ENCODE measurements at regions not wholly inside any gene's neighbourhood (a gene's known extent, or its start where the extent isn't known, plus 50 kb on each side); places are given as distances from the start of the nearest gene placed in this dataset.
"Not testable (repeated sequence)": the region's sequence is repeated elsewhere in the genome, so short reads cannot be mapped to it uniquely, and the experiment has no call there.

DNA sequence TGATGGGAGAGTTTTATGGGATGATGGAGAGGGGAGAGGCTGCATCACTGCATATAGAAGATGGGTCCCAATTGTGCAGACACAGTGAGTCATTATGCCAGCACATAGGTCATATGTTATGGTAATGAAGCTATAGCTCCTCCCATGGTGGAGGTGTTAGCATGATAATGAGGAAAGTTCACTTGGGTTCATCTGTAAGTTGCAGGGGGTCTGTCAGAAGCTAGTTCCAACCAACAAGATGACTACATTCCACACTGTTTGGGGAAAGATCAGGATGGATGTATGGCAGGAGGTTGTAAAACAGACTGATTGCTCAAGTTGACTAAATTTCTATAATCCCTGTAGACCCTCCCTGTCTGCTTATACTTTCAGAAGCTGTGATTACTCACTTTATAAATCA lies 561.3 kb downstream of the C12orf50 start:
- H3K4me3 Mint-ChIP-seq, result no peak overlapping the region
- H3K9me3 Mint-ChIP-seq, result no peaks in the 10 kb centered on the region
- H3K36me3 Mint-ChIP-seq, result no peaks in the 10 kb centered on the region
- no peaks in the 10 kb centered on the region for H3K27me3 Mint-ChIP-seq
- no peak overlapping the region for H3K27ac Mint-ChIP-seq
- ATAC-seq (ENCODE audit: low read depth), result no peak
- no peaks in the 10 kb centered on the region for H3K4me1 Mint-ChIP-seq
- DNase-seq (ENCODE audit: low spot score in 2 of 2), result no peak

- H3K36me3 Mint-ChIP-seq, result no peaks in the 10 kb centered on the region
- DNase-seq (ENCODE audit: low spot score in 2 of 2) (no peak), ATAC-seq (ENCODE audit: low read depth) (no peak)
- no peak overlapping the region for H3K4me3 Mint-ChIP-seq
- no peaks in the 10 kb centered on the region for H3K27me3 Mint-ChIP-seq
- H3K4me1 Mint-ChIP-seq, result no peaks in the 10 kb centered on the region
- H3K27ac Mint-ChIP-seq, result no peak overlapping the region
- H3K9me3 Mint-ChIP-seq, result no peaks in the 10 kb centered on the region
These were observed 564.6 kb downstream of the C12orf50 start for GRCh38 chr12:87464565-87464964.

- H3K4me1 Mint-ChIP-seq, result no peaks in the 10 kb centered on the region
- no peaks in the 10 kb centered on the region for H3K27me3 Mint-ChIP-seq
- no peaks in the 10 kb centered on the region for H3K36me3 Mint-ChIP-seq
- no peak for ATAC-seq (ENCODE audit: low read depth)
- H3K4me3 Mint-ChIP-seq, result no peak overlapping the region
- no peak for DNase-seq (ENCODE audit: low spot score in 2 of 2)
- no peaks in the 10 kb centered on the region for H3K9me3 Mint-ChIP-seq
- no peak overlapping the region for H3K27ac Mint-ChIP-seq
These were observed 585.2 kb downstream of the C12orf50 start for GRCh38 chr12:87444039-87444438.

DNA sequence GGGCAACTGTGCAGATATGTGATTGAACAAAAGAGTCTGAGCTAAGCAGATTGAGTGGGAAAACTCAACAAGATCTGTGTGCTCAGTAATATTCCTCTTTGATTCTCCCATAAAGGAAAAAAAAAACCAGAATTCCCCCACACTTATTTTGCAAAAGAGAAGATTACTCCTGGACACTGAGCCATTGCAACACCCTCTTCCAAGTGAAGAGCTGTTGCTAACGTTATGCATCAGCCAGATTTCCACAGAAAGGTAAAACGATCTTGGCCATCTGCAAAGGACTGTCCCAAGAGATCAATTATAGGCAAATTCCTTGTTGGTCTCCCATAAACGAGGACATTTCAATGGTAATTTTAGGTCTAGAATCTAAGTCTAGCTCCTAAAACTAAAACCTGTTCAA lies 587.7 kb downstream of the C12orf50 start:
- ATAC-seq (ENCODE audit: low read depth), result no peak
- peaks cover 2% of the 10 kb centered on the region for H3K9me3 Mint-ChIP-seq
- H3K27ac Mint-ChIP-seq, result no peak overlapping the region
- no peaks in the 10 kb centered on the region for H3K36me3 Mint-ChIP-seq
- no peaks in the 10 kb centered on the region for H3K27me3 Mint-ChIP-seq
- no peaks in the 10 kb centered on the region for H3K4me1 Mint-ChIP-seq
- H3K4me3 Mint-ChIP-seq, result no peak overlapping the region
- DNase-seq (ENCODE audit: low spot score in 2 of 2), result no peak

GRCh38 chr12:87439990-87440827 lies 589.0 kb downstream of the C12orf50 start:
- no peak for ATAC-seq (ENCODE audit: low read depth)
- Mint-ChIP-seq H3K27ac (no peak overlapping the region), H3K4me1 (no peaks in the 10 kb centered on the region), H3K36me3 (no peaks in the 10 kb centered on the region), H3K4me3 (no peak overlapping the region), H3K27me3 (no peaks in the 10 kb centered on the region), H3K9me3 (peaks cover 2% of the 10 kb centered on the region)
- DNase-seq (ENCODE audit: low spot score in 2 of 2), result no peak

- H3K4me1 Mint-ChIP-seq, result no peaks in the 10 kb centered on the region
- H3K9me3 Mint-ChIP-seq, result peaks cover 11% of the 10 kb centered on the region
- ATAC-seq (ENCODE audit: low read depth), result no peak
- no peak for DNase-seq (ENCODE audit: low spot score in 2 of 2)
- H3K4me3 Mint-ChIP-seq, result no peak overlapping the region
- no peak overlapping the region for H3K27ac Mint-ChIP-seq
- H3K27me3 Mint-ChIP-seq, result no peaks in the 10 kb centered on the region
- peaks cover 3% of the 10 kb centered on the region for H3K36me3 Mint-ChIP-seq
These were observed 598.8 kb downstream of the C12orf50 start for GRCh38 chr12:87430444-87430843.

GRCh38 chr12:87428701-87429277 lies 600.4 kb downstream of the C12orf50 start:
- ATAC-seq (ENCODE audit: low read depth), result no peak
- DNase-seq (ENCODE audit: low spot score in 2 of 2), result no peak
- no peak overlapping the region for H3K27ac Mint-ChIP-seq
- H3K4me1 Mint-ChIP-seq, result no peaks in the 10 kb centered on the region
- H3K27me3 Mint-ChIP-seq, result no peaks in the 10 kb centered on the region
- H3K4me3 Mint-ChIP-seq, result no peak overlapping the region
- peaks cover 11% of the 10 kb centered on the region for H3K9me3 Mint-ChIP-seq
- peaks cover 3% of the 10 kb centered on the region for H3K36me3 Mint-ChIP-seq

- Mint-ChIP-seq H3K27ac (no peak overlapping the region), H3K36me3 (peaks cover 3% of the 10 kb centered on the region), H3K27me3 (no peaks in the 10 kb centered on the region), H3K9me3 (peaks cover 11% of the 10 kb centered on the region), H3K4me1 (no peaks in the 10 kb centered on the region), H3K4me3 (no peak overlapping the region)
- DNase-seq (ENCODE audit: low spot score in 2 of 2), result no peak
- no peak for ATAC-seq (ENCODE audit: low read depth)
These were observed 601.4 kb downstream of the C12orf50 start for GRCh38 chr12:87427770-87428169.

DNA sequence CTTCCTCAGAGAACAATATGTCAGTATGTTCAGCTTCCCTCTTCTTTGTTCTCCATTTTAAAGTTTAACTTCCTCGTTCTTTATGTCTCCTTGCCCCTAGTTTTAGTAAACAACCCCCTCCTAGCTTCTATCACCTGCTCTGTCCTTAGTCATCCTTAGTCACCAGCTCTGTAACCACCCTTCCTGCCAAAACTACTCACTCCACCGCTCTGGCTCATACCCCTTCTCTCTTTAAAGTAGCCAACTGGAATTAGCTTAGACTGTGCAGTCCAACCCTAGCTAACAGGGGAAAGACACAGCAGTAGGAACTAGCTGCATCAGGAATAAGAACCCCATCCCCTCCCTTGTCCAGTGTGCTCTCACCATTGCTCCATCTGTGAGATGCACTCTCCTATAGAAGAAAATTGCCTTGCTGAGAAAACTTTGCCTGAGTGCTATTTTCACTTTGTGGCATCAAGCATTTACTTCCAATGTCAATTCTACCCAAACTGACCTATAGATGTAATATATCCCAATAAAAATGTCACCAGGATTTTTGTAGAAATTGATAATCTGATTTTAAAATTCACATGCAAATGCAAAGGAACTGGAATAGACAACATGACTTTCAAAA lies 603.2 kb downstream of the C12orf50 start:
- H3K4me1 Mint-ChIP-seq, result no peaks in the 10 kb centered on the region
- H3K27me3 Mint-ChIP-seq, result no peaks in the 10 kb centered on the region
- DNase-seq (ENCODE audit: low spot score in 2 of 2) (no peak), ATAC-seq (ENCODE audit: low read depth) (no peak)
- peaks cover 11% of the 10 kb centered on the region for H3K9me3 Mint-ChIP-seq
- H3K36me3 Mint-ChIP-seq, result peaks cover 3% of the 10 kb centered on the region
- H3K27ac Mint-ChIP-seq, result no peak overlapping the region
- H3K4me3 Mint-ChIP-seq, result no peak overlapping the region

DNA sequence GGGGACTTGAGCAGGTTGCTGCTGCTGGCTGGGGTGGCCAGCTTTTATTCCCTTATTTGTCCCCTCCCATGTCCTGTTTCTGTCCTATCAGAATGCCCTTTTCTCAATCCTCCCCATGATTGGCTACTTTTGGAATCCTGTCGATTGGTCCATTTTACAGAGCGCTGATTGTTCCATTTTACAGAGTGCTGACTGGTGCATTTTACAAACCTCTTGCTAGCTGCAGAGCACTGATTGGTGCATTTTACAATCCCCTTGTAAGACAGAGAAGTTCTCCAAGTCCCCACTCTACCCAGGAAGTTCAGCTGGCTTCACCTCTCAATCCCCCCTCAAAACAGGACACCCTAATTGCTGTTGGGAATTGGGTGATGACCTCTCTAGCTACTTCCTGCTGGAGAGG lies 608.0 kb downstream of the C12orf50 start:
- not testable (repeated sequence) for H3K27me3 Mint-ChIP-seq; H3K27ac Mint-ChIP-seq; H3K9me3 Mint-ChIP-seq; H3K4me1 Mint-ChIP-seq; H3K36me3 Mint-ChIP-seq; ATAC-seq (ENCODE audit: low read depth); DNase-seq (ENCODE audit: low spot score in 2 of 2); H3K4me3 Mint-ChIP-seq

GRCh38 chr12:87413784-87414183 lies 615.4 kb downstream of the C12orf50 start:
- Mint-ChIP-seq H3K27ac (no peak overlapping the region), H3K9me3 (peaks cover 5% of the 10 kb centered on the region), H3K36me3 (no peaks in the 10 kb centered on the region), H3K4me1 (no peaks in the 10 kb centered on the region), H3K4me3 (no peak overlapping the region), H3K27me3 (no peaks in the 10 kb centered on the region)
- no peak for DNase-seq (ENCODE audit: low spot score in 2 of 2)
- ATAC-seq (ENCODE audit: low read depth), result no peak

GRCh38 chr12:87406926-87407325 lies 622.3 kb downstream of the C12orf50 start:
- no peak for ATAC-seq (ENCODE audit: low read depth)
- no peaks in the 10 kb centered on the region for H3K4me1 Mint-ChIP-seq
- H3K4me3 Mint-ChIP-seq, result no peak overlapping the region
- H3K9me3 Mint-ChIP-seq, result peaks cover 6% of the 10 kb centered on the region
- H3K36me3 Mint-ChIP-seq, result no peaks in the 10 kb centered on the region
- no peaks in the 10 kb centered on the region for H3K27me3 Mint-ChIP-seq
- DNase-seq (ENCODE audit: low spot score in 2 of 2), result no peak
- H3K27ac Mint-ChIP-seq, result no peak overlapping the region

- ATAC-seq (ENCODE audit: low read depth), result no peak
- Mint-ChIP-seq H3K4me3 (no peak overlapping the region), H3K4me1 (no peaks in the 10 kb centered on the region), H3K27ac (no peak overlapping the region), H3K27me3 (no peaks in the 10 kb centered on the region), H3K36me3 (no peaks in the 10 kb centered on the region), H3K9me3 (peaks cover 4% of the 10 kb centered on the region)
- DNase-seq (ENCODE audit: low spot score in 2 of 2), result no peak
These were observed 623.3 kb downstream of the C12orf50 start for GRCh38 chr12:87405918-87406317.

DNA sequence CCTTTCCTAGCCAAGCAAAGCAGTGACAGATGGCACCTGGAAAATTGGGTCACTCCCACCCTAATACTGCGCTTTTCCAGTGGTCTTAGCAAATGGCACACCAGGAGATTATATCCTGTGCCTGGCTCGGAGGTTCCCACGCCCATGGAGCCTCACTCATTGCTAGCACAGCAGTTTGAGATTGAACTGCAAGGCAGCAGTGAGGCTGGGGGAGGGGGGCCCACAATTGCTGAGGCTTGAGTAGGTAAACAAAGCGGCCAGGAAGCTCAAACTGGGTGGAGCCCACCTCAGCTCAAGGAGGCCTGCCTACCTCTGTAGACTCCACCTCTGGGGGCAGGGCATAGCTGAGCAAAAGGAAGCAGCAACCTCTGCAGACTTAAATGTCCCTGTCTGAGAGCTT lies 635.0 kb downstream of the C12orf50 start:
- H3K4me3 Mint-ChIP-seq; ATAC-seq (ENCODE audit: low read depth); H3K36me3 Mint-ChIP-seq; H3K4me1 Mint-ChIP-seq; DNase-seq (ENCODE audit: low spot score in 2 of 2); H3K27me3 Mint-ChIP-seq; H3K27ac Mint-ChIP-seq; H3K9me3 Mint-ChIP-seq: not testable (repeated sequence)

All from memory B cell (primary cell).